ENCODE measurements at regions not wholly inside any gene's neighbourhood (a gene's known extent, or its start where the extent isn't known, plus 50 kb on each side); places are given as distances from the start of the nearest gene placed in this dataset.

GRCh38 chr9:129557192-129558036 is 63.5 kb downstream of the C9orf50 start:
- Histone ChIP-seq H3K27me3 (replicated peaks in 1 of 4; ENCODE audit: control insufficient read depth in 3 of 4, extremely low read depth in 1 of 4, insufficient read depth in 3 of 4, low read length in 3 of 4) (no peaks in the 10 kb centered on the region), H3K23me2 (ENCODE audit: low read depth, low read length) (peaks cover 2% of the 10 kb centered on the region; the same call in 1 of the 2 replicates), H2BK5ac (ENCODE audit: low read depth, low read length) (peak overlapping the region; percentile 100), H3K4ac (replicated peaks; ENCODE audit: insufficient read length, low read depth, low read length) (peak overlapping the region; percentile 98), H3K79me1 (ENCODE audit: low read depth, low read length) (no peaks in the 10 kb centered on the region), H3K4me3 (ENCODE audit: extremely low read depth in 1 of 4, insufficient read depth in 2 of 4, low read depth in 3 of 4, low read length in 4 of 4) (peak overlapping the region; percentile 2 to 50 (median 36); a peak in 7 of 8 replicates), H3K4me2 (ENCODE audit: insufficient read depth in 1 of 2, low read depth in 2 of 2, low read length in 2 of 2) (peak overlapping the region; percentile 76 to 79), H3K9ac (replicated peaks in 1 of 4; ENCODE audit: extremely low read depth in 1 of 4, low read depth in 3 of 4, low read length in 3 of 4) (peak overlapping the region in 2 of 4 experiments; percentile 25 to 62; a peak in 4 of 7 replicates), H3K27ac (ENCODE audit: low read depth, low read length) (peak overlapping the region; percentile 76), H4K91ac (replicated peaks; ENCODE audit: insufficient read length, low read length) (peak overlapping the region; percentile 99), H4K5ac (ENCODE audit: insufficient read length, low read depth, low read length) (peak overlapping the region; percentile 91), H2BK20ac (ENCODE audit: low read length) (peak overlapping the region; percentile 100), H4K8ac (ENCODE audit: extremely low read depth, insufficient read depth, low read length) (peak overlapping the region; percentile 93), H3K79me2 (ENCODE audit: control insufficient read depth in 1 of 2, insufficient read depth in 2 of 2, low read length in 2 of 2) (no peaks in the 10 kb centered on the region), H3K9me3 (ENCODE audit: insufficient read depth in 2 of 2, low read depth in 1 of 2, low read length in 1 of 2) (no peaks in the 10 kb centered on the region), H2AFZ (ENCODE audit: low read length) (no peak overlapping the region), H3K23ac (ENCODE audit: insufficient read length) (no peak overlapping the region), H2BK12ac (ENCODE audit: low read depth, low read length) (peak overlapping the region; percentile 97), H3K56ac (replicated peaks; ENCODE audit: insufficient read length, low read depth, low read length) (peak overlapping the region; percentile 80), H2BK120ac (replicated peaks; ENCODE audit: low read depth, low read length) (peak overlapping the region; percentile 98), H3K18ac (ENCODE audit: extremely low read depth, low read length) (peak overlapping the region; percentile 99), H4K20me1 (replicated peaks in 1 of 2; ENCODE audit: control insufficient read depth in 1 of 2, insufficient read depth in 2 of 2, low read length in 2 of 2) (no peaks in the 10 kb centered on the region), H2BK15ac (ENCODE audit: low read length) (no peak overlapping the region), H3K4me1 (replicated peaks in 1 of 4; ENCODE audit: control insufficient read depth in 3 of 4, insufficient read depth in 4 of 4, low read length in 3 of 4) (peaks cover 7 to 57% (median 41%) of the 10 kb centered on the region in 4 experiments), H3K36me3 (ENCODE audit: control insufficient read depth in 2 of 4, insufficient read depth in 4 of 4, low read length in 3 of 4) (no peaks in the 10 kb centered on the region), H3K14ac (ENCODE audit: insufficient read length) (peak overlapping the region; percentile 71), H2AK5ac (ENCODE audit: low read depth, low read length) (peak overlapping the region; percentile 76)
- 4% methylated on average over 23 of the region's 24 CpGs; no CpG with 5 or more reads in 1 of the 2 experiments for WGBS, 2 experiments (ENCODE audit: extremely low coverage in 1 of 2, insufficient coverage in 1 of 2, insufficient read length in 1 of 2, insufficient replicate concordance in 2 of 2, low coverage in 1 of 2, low lambda C conversion rate in 2 of 2, missing lambda C conversion rate in 1 of 2)
- ChIA-PET POLR2A (ENCODE audit: partially characterized antibody) (interaction anchor here (0.6 to 4.1 kb wide), 14 partner anchors 9 to 379 kb away, joined by 3 to 18 read pairs (median 6); partner anchors contain the start of gene IER5L), CTCF (ENCODE audit: partially characterized antibody) (interaction anchor here (1.0 to 2.7 kb wide), 2 partner anchors 61 to 414 kb away, joined by 5 to 11 read pairs; no protein-coding TSS in a partner anchor)
- DNase-seq (ENCODE audit: low read depth in 1 of 2, low spot score in 2 of 2) (peak; percentile 94 to 96), FAIRE-seq (peak; percentile 65)
- TF ChIP-seq SP1 (IDR thresholded peaks at IDR 0.05; ENCODE audit: low read depth, low read length) (peak; percentile 84), SIRT6 (IDR thresholded peaks at IDR 0.05; ENCODE audit: low read length) (no peak), RXRA (IDR thresholded peaks at IDR 0.05; ENCODE audit: insufficient read depth, low read depth, low read length) (0 out of 2 replicates have a peak, but pooled peaks have one; percentile 7), CTBP2 (IDR thresholded peaks at IDR 0.05; ENCODE audit: borderline replicate concordance, insufficient read depth, insufficient read length, low read length) (peak; percentile 84), EGR1 (IDR thresholded peaks at IDR 0.05; ENCODE audit: borderline replicate concordance, low read depth, low read length) (peak; percentile 67), CHD2 (IDR thresholded peaks at IDR 0.05; ENCODE audit: low read length) (0 out of 2 replicates have a peak, but pooled peaks have one; percentile 17), TAF1 (IDR thresholded peaks at IDR 0.05; ENCODE audit: low read depth, low read length) (peak; percentile 60), BRCA1 (IDR thresholded peaks at IDR 0.05; ENCODE audit: low read depth, low read length) (no peak), RAD21 (IDR thresholded peaks at IDR 0.05 in 1 of 2, conservative IDR thresholded peaks at IDR 0.05 in 1 of 2; ENCODE audit: low read depth in 2 of 2, low read length in 2 of 2) (peak; percentile 0 to 1; a peak in 1 of 4 replicates), ASH2L (IDR thresholded peaks at IDR 0.05; ENCODE audit: low read length) (peak; percentile 98), JUN (IDR thresholded peaks at IDR 0.05; ENCODE audit: low read depth, low read length) (no peak), YY1 (IDR thresholded peaks at IDR 0.05; ENCODE audit: low read depth, low read length) (peak; percentile 72; the same call in 1 of the 2 replicates)
